ENCODE measurements at regions not wholly inside any gene's neighbourhood (a gene's known extent, or its start where the extent isn't known, plus 50 kb on each side); places are given as distances from the start of the nearest gene placed in this dataset.

- TF ChIP-seq ZNF18 (CRISPR knock-in tag; IDR thresholded peaks at IDR 0.05; ENCODE audit: insufficient replicate concordance) (no peak), ZNF318 (CRISPR knock-in tag; IDR thresholded peaks at IDR 0.05) (no peak)
Observed at GRCh38 chr22:33109514-33110430, 51.6 kb upstream of the SYN3 start (continued).

Data from HepG2 (cell line).